ENCODE measurements at regions not wholly inside any gene's neighbourhood (a gene's known extent, or its start where the extent isn't known, plus 50 kb on each side); places are given as distances from the start of the nearest gene placed in this dataset.

- H2AFZ ChIP-seq (ENCODE audit: low read length) = no peak overlapping the region
- no peaks in the 10 kb centered on the region for H3K9me2 ChIP-seq (replicated peaks; ENCODE audit: insufficient read depth, low read length)
- no peaks in the 10 kb centered on the region for H3K27me3 ChIP-seq (replicated peaks; ENCODE audit: insufficient read depth, low read length)
- no peak overlapping the region for H3K4me2 ChIP-seq (ENCODE audit: low read depth, low read length)
- DNase-seq = no peak
- H3K36me3 ChIP-seq (replicated peaks; ENCODE audit: insufficient read depth, low read length) = no peaks in the 10 kb centered on the region
- no peaks in the 10 kb centered on the region for H3F3A ChIP-seq (ENCODE audit: insufficient read depth, low read length)
- H3K27ac ChIP-seq (ENCODE audit: low read length) = no peak overlapping the region
- no peak for TF ChIP-seq EZH2phosphoT487 (IDR thresholded peaks at IDR 0.05; ENCODE audit: low read length)
- no peak for TF ChIP-seq EZH2 (optimal IDR thresholded peaks at IDR 0.05; ENCODE audit: low read depth, low read length)
- TF ChIP-seq, protein P1, sequence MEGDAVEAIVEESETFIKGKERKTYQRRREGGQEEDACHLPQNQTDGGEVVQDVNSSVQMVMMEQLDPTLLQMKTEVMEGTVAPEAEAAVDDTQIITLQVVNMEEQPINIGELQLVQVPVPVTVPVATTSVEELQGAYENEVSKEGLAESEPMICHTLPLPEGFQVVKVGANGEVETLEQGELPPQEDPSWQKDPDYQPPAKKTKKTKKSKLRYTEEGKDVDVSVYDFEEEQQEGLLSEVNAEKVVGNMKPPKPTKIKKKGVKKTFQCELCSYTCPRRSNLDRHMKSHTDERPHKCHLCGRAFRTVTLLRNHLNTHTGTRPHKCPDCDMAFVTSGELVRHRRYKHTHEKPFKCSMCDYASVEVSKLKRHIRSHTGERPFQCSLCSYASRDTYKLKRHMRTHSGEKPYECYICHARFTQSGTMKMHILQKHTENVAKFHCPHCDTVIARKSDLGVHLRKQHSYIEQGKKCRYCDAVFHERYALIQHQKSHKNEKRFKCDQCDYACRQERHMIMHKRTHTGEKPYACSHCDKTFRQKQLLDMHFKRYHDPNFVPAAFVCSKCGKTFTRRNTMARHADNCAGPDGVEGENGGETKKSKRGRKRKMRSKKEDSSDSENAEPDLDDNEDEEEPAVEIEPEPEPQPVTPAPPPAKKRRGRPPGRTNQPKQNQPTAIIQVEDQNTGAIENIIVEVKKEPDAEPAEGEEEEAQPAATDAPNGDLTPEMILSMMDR (IDR thresholded peaks at IDR 0.05; ENCODE audit: low read length) = no peak
- H3K9ac ChIP-seq (ENCODE audit: low read length) = no peak overlapping the region
- no peaks in the 10 kb centered on the region for H4K20me1 ChIP-seq (ENCODE audit: insufficient read depth, low read length)
- H3K4me3 ChIP-seq (ENCODE audit: low read length) = no peak overlapping the region
- no peaks in the 10 kb centered on the region for H3K9me3 ChIP-seq (replicated peaks; ENCODE audit: insufficient read depth, low read length)
- H3K4me1 ChIP-seq (ENCODE audit: low read length) = no peaks in the 10 kb centered on the region
- no peaks in the 10 kb centered on the region for H3K79me2 ChIP-seq (ENCODE audit: low read length)
These were observed 628.9 kb downstream of the DIAPH3 start for GRCh38 chr13:59534806-59535205.

GRCh38 chr13:59537500-59537899, 626.2 kb downstream of the DIAPH3 start:
- Histone ChIP-seq H3K27ac (ENCODE audit: low read length) (no peak overlapping the region), H3K36me3 (replicated peaks; ENCODE audit: insufficient read depth, low read length) (no peaks in the 10 kb centered on the region), H3K9ac (ENCODE audit: low read length) (no peak overlapping the region), H3K9me3 (replicated peaks; ENCODE audit: insufficient read depth, low read length) (no peaks in the 10 kb centered on the region), H3F3A (ENCODE audit: insufficient read depth, low read length) (no peaks in the 10 kb centered on the region), H3K27me3 (replicated peaks; ENCODE audit: insufficient read depth, low read length) (no peaks in the 10 kb centered on the region), H3K79me2 (ENCODE audit: low read length) (no peaks in the 10 kb centered on the region), H3K4me1 (ENCODE audit: low read length) (no peaks in the 10 kb centered on the region), H4K20me1 (ENCODE audit: insufficient read depth, low read length) (no peaks in the 10 kb centered on the region), H3K4me3 (ENCODE audit: low read length) (no peak overlapping the region), H3K4me2 (ENCODE audit: low read depth, low read length) (no peak overlapping the region), H3K9me2 (replicated peaks; ENCODE audit: insufficient read depth, low read length) (no peaks in the 10 kb centered on the region), H2AFZ (ENCODE audit: low read length) (no peak overlapping the region)
- no peak for DNase-seq
- TF ChIP-seq, protein P1 (IDR thresholded peaks at IDR 0.05; ENCODE audit: low read length) = no peak
- no peak for TF ChIP-seq EZH2 (optimal IDR thresholded peaks at IDR 0.05; ENCODE audit: low read depth, low read length)
- no peak for TF ChIP-seq EZH2phosphoT487 (IDR thresholded peaks at IDR 0.05; ENCODE audit: low read length)

- Histone ChIP-seq H4K20me1 (ENCODE audit: insufficient read depth, low read length) (no peaks in the 10 kb centered on the region), H3F3A (ENCODE audit: insufficient read depth, low read length) (no peaks in the 10 kb centered on the region), H3K9me3 (replicated peaks; ENCODE audit: insufficient read depth, low read length) (no peaks in the 10 kb centered on the region), H2AFZ (ENCODE audit: low read length) (no peak overlapping the region), H3K9ac (ENCODE audit: low read length) (no peak overlapping the region), H3K4me3 (ENCODE audit: low read length) (no peak overlapping the region), H3K9me2 (replicated peaks; ENCODE audit: insufficient read depth, low read length) (no peaks in the 10 kb centered on the region), H3K27me3 (replicated peaks; ENCODE audit: insufficient read depth, low read length) (no peaks in the 10 kb centered on the region), H3K27ac (ENCODE audit: low read length) (no peak overlapping the region), H3K79me2 (ENCODE audit: low read length) (no peaks in the 10 kb centered on the region), H3K36me3 (replicated peaks; ENCODE audit: insufficient read depth, low read length) (no peaks in the 10 kb centered on the region), H3K4me1 (ENCODE audit: low read length) (no peaks in the 10 kb centered on the region), H3K4me2 (ENCODE audit: low read depth, low read length) (no peak overlapping the region)
- no peak for DNase-seq
- TF ChIP-seq EZH2 (optimal IDR thresholded peaks at IDR 0.05; ENCODE audit: low read depth, low read length) (no peak), EZH2phosphoT487 (IDR thresholded peaks at IDR 0.05; ENCODE audit: low read length) (no peak)
- TF ChIP-seq, protein P1 (IDR thresholded peaks at IDR 0.05; ENCODE audit: low read length) = no peak
These were observed 625.2 kb downstream of the DIAPH3 start for GRCh38 chr13:59538512-59538911.
